GM12892 (cell line): ENCODE measurements at regions not wholly inside any gene's neighbourhood (a gene's known extent, or its start where the extent isn't known, plus 50 kb on each side); places are given as distances from the start of the nearest gene placed in this dataset.

Experiments used
- DNase-seq: peaks from one replicate; pipeline ENCODE4 v3.0.0; 2011; ENCODE audit not compliant: insufficient read length
- FAIRE-seq: peaks from 2 replicates; lab custom pipeline; 2011; peaks lifted over from hg19 to GRCh38; lab: Jason Lieb, UNC
- POLR2A ChIP-seq: IDR thresholded peaks from 2 replicates; pipeline ENCODE4 v1.6.1; 2011; ENCODE audit warnings: low read depth, low read length, control low read depth
- POLR2AphosphoS5 ChIP-seq: IDR thresholded peaks from 2 replicates; pipeline ENCODE4 v1.6.1; 2011; ENCODE audit warnings: low read depth, low read length, control low read depth
- TAF1 ChIP-seq: IDR thresholded peaks from 2 replicates; pipeline ENCODE4 v1.6.1; 2011; ENCODE audit warnings: low read depth, mild to moderate bottlenecking, control low read depth, low read length, borderline replicate concordance

DNA sequence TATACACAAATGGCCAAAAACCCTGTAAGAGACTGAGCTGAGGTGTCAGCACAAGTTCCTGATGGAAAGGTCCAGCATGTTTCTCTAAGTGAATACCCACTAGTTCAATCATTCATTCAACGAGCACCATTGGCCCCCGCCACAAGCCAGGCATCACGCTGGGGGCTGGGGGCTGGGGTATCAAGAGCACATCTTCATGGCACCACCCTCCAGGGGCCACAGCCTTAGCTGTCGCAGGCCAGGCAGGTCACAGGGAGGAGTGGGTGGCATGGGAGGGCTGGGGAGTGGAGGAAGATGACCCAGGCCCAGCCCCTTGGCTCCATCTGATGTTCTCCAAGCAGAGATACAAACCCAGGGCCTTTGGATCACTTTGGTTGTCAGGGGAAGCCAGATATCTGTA lies 97.9 kb downstream of the ACKR3 start:
- DNase-seq (no peak), FAIRE-seq (no peak)
- TF ChIP-seq TAF1 (no peak), POLR2A (no peak), POLR2AphosphoS5 (no peak)

- TF ChIP-seq TAF1 = no peak
- no peak for TF ChIP-seq POLR2A
- TF ChIP-seq POLR2AphosphoS5 = no peak
- no peak for DNase-seq
- no peak for FAIRE-seq
These were observed 98.9 kb downstream of the ACKR3 start for GRCh38 chr2:236668531-236668969.

GRCh38 chr2:236670235-236670620 lies 100.6 kb downstream of the ACKR3 start:
- TF ChIP-seq POLR2AphosphoS5 (no peak), POLR2A (no peak), TAF1 (no peak)
- FAIRE-seq = no peak
- no peak for DNase-seq

GRCh38 chr2:236671896-236672562 lies 102.4 kb downstream of the ACKR3 start:
- FAIRE-seq = no peak
- no peak for DNase-seq
- TF ChIP-seq POLR2AphosphoS5 = no peak
- no peak for TF ChIP-seq TAF1
- no peak for TF ChIP-seq POLR2A

GRCh38 chr2:236672606-236673005 lies 103.0 kb downstream of the ACKR3 start:
- TF ChIP-seq POLR2AphosphoS5 (no peak), POLR2A (no peak), TAF1 (no peak)
- FAIRE-seq (no peak), DNase-seq (no peak)

DNA sequence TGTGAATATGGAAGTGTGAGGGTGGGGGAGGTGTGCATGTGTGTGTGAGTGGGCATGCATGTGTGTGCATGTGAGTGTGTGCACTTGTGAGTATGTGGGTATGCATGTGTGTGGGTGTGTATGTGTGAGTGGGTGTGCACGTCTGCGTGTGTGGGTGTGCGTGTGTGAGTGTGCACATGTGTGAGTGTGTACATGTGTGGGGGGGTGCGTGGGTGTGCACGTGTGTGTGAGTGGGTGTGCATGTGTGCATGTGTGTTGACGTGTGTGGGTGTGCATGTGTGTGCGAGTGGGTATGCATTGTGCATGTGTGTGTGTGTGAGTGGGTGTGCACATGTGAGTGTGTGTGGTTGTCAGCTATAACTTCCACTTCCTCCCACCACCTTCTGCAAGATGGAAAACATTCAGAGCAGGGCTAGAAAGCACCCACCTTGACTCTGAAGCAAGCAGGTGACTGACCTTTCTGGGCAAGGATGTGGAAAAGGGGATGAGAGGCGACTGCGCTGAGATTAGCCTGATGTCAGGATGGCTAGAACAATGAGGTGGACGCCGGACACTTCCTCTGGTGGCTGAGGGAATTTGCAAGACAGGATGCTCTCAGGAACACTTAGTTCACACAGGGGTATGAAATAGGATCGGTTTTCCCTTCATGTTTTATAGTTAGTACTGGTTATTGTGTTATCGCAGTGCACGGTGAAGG lies 103.6 kb downstream of the ACKR3 start:
- TF ChIP-seq POLR2AphosphoS5 = no peak
- no peak for TF ChIP-seq POLR2A
- no peak for TF ChIP-seq TAF1
- no peak for DNase-seq
- no peak for FAIRE-seq

DNA sequence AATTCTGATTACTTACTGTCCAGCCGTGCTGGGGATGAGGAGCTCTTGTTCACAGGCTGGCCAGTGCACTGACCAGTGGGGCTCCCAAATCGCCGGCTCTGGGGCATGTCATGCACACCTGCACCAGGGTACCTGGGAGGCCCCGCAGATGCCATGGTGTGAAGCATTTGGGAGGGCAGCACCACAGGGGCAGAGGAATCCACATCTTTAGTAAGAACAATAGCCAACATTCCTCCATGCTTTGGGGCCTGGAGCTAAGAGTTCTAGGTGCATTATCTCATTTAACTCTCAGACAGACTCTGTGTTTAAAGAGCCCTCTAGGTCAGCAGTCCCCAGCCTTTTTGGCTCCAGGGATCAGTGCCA lies 104.2 kb downstream of the ACKR3 start:
- DNase-seq = no peak
- FAIRE-seq = no peak

DNA sequence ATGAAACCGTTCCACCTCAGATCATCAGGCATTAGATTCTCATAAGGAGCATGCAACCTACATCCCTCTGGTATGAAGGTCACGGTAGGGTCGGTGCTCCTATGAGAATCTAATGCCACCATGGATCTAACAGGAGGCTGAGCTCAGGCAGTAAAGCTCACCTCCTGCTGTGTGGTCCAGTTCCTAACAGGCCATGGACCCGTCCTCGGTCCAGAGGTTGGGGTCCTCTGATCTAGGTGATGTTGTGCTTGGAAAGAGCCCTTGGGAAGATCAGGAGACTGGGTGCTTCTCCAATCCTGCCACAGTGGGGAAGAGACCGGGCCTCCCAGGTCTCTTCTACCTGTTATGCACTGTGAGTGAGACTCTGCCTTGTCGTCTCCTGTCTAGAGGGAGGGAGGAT lies 104.6 kb downstream of the ACKR3 start:
- DNase-seq = no peak
- no peak for TF ChIP-seq POLR2AphosphoS5
- TF ChIP-seq TAF1 = no peak
- no peak for TF ChIP-seq POLR2A
- no peak for FAIRE-seq

More for the DNA sequence above, 104.2 kb downstream of the ACKR3 start:
- TF ChIP-seq POLR2AphosphoS5 (no peak), POLR2A (no peak), TAF1 (no peak)

- DNase-seq (no peak), FAIRE-seq (no peak)
- TF ChIP-seq POLR2AphosphoS5 (no peak), TAF1 (no peak), POLR2A (no peak)
These were observed 105.0 kb downstream of the ACKR3 start for GRCh38 chr2:236674646-236675045.

DNA sequence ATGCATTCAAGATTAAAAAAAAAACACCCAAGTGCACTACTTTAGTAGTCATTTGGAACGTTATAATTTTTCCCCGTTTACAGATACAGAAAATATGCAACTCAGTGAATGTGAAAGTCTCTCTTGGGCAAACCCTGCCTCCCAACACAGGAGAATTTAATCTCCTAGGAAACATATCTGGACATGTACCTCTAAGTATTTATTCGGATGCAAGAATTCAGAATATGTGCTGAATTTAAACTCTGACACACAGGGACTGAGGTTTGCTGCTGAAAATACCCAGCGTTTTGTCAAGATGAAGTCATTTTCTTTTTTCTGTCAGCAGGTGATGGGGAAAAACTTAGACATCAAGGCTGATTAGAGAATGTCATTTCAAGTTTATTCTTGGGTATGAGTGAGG lies 105.4 kb downstream of the ACKR3 start:
- TF ChIP-seq POLR2AphosphoS5 (no peak), POLR2A (no peak), TAF1 (no peak)
- no peak for DNase-seq
- FAIRE-seq = no peak

DNA sequence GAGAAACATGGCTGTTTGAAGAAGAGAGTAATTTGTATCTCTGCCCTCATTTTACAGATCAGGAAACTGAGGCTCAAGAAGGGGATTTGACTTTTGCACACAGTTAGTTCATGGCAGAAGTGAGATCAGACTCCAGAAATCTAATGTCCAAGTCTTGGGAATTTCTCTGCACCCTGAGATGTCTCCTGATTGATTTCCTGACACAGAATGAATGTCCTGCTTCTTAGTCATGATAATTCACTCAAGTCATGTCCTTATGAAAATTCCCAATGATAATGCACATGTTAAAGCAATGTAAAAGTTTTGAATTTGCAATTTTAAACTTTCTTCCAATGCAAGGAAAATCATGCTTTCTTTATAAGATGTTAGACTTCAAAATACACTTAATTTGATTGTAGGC lies 105.9 kb downstream of the ACKR3 start:
- FAIRE-seq (no peak), DNase-seq (no peak)
- TF ChIP-seq POLR2A = no peak
